Astrocyte (in vitro differentiated cells and primary cell): ENCODE measurements at regions not wholly inside any gene's neighbourhood (a gene's known extent, or its start where the extent isn't known, plus 50 kb on each side); places are given as distances from the start of the nearest gene placed in this dataset.

Experiments
- DNase-seq: peaks from one replicate; pipeline ENCODE4 v3.0.0-alpha.2; 2010; ENCODE audit warnings: low read depth
- FAIRE-seq: peaks from 2 replicates; lab custom pipeline; 2011; peaks lifted over from hg19 to GRCh38; lab: Jason Lieb, UNC
- H2AFZ ChIP-seq: 2 replicates; pipeline ENCODE4 v1.6.0; 2012; ENCODE audit warnings: low read depth, low read length, inconsistent platforms
- H3K27ac ChIP-seq: 2 replicates; pipeline ENCODE4 v1.5.1; 2011; ENCODE audit warnings: low read depth, low read length, inconsistent platforms
- H3K27me3 ChIP-seq: 2 replicates; pipeline ENCODE4 v1.6.0; 2011; ENCODE audit warnings: low read length, inconsistent platforms; ENCODE audit not compliant: insufficient read depth
- H3K36me3 ChIP-seq: 2 replicates; pipeline ENCODE4 v1.5.1; 2011; ENCODE audit warnings: low read length, inconsistent platforms; ENCODE audit not compliant: insufficient read depth
- H3K4me1 ChIP-seq: 2 replicates; pipeline ENCODE4 v1.5.1; 2011; ENCODE audit warnings: low read length, inconsistent platforms; ENCODE audit not compliant: insufficient read depth
- H3K4me2 ChIP-seq: 2 replicates; pipeline ENCODE4 v1.6.0; 2012; ENCODE audit warnings: low read length, inconsistent platforms
- H3K4me3 ChIP-seq: 2 replicates; pipeline ENCODE4 v1.5.1; 2011; ENCODE audit warnings: low read depth, mild to moderate bottlenecking, low read length, inconsistent platforms; ENCODE audit not compliant: insufficient read depth
- H3K79me2 ChIP-seq: 2 replicates; pipeline ENCODE4 v1.6.0; 2012; ENCODE audit warnings: mild to moderate bottlenecking, low read length, inconsistent platforms; ENCODE audit not compliant: insufficient read depth
- H3K9ac ChIP-seq: 2 replicates; pipeline ENCODE4 v1.6.0; 2012; ENCODE audit warnings: mild to moderate bottlenecking, low read length, inconsistent platforms
- H3K9me3 ChIP-seq: 2 replicates; pipeline ENCODE4 v1.5.1; 2012; ENCODE audit warnings: low read depth, mild to moderate bottlenecking, low read length, inconsistent platforms; ENCODE audit not compliant: insufficient read depth
- H4K20me1 ChIP-seq: 2 replicates; pipeline ENCODE4 v1.6.0; 2012; ENCODE audit warnings: low read length, inconsistent platforms; ENCODE audit not compliant: insufficient read depth
- H3K27ac Mint-ChIP-seq: one replicate; pipeline ENCODE4 v1.8.0; 2021; ENCODE audit warnings: mild to moderate bottlenecking, mixed read lengths; ENCODE audit not compliant: unreplicated experiment
- H3K27me3 Mint-ChIP-seq: one replicate; pipeline ENCODE4 v1.8.0; 2021; ENCODE audit warnings: low read depth, mixed read lengths; ENCODE audit not compliant: unreplicated experiment
- H3K36me3 Mint-ChIP-seq: one replicate; pipeline ENCODE4 v1.8.0; 2021; ENCODE audit warnings: low read depth, mixed read lengths; ENCODE audit not compliant: unreplicated experiment
- H3K4me1 Mint-ChIP-seq: one replicate; pipeline ENCODE4 v1.8.0; 2021; ENCODE audit warnings: low read depth, mixed read lengths; ENCODE audit not compliant: unreplicated experiment
- H3K4me3 Mint-ChIP-seq: one replicate; pipeline ENCODE4 v1.8.0; 2021; ENCODE audit warnings: mild to moderate bottlenecking, moderate library complexity, mixed read lengths; ENCODE audit not compliant: unreplicated experiment
- H3K9me3 Mint-ChIP-seq: one replicate; pipeline ENCODE4 v1.8.0; 2021; ENCODE audit warnings: mild to moderate bottlenecking, mixed read lengths; ENCODE audit not compliant: unreplicated experiment
- EZH2 ChIP-seq: IDR thresholded peaks from 2 replicates; pipeline ENCODE4 v1.6.1; 2012; ENCODE audit warnings: mild to moderate bottlenecking, low read length, inconsistent platforms; ENCODE audit not compliant: insufficient read depth
- TF ChIP-seq, protein P1 (sequence below): IDR thresholded peaks from 2 replicates; pipeline ENCODE4 v1.5.1; 2011; ENCODE audit warnings: low read depth, mild to moderate bottlenecking, inconsistent platforms, low read length, moderate library complexity; ENCODE audit not compliant: insufficient read depth

DNA sequence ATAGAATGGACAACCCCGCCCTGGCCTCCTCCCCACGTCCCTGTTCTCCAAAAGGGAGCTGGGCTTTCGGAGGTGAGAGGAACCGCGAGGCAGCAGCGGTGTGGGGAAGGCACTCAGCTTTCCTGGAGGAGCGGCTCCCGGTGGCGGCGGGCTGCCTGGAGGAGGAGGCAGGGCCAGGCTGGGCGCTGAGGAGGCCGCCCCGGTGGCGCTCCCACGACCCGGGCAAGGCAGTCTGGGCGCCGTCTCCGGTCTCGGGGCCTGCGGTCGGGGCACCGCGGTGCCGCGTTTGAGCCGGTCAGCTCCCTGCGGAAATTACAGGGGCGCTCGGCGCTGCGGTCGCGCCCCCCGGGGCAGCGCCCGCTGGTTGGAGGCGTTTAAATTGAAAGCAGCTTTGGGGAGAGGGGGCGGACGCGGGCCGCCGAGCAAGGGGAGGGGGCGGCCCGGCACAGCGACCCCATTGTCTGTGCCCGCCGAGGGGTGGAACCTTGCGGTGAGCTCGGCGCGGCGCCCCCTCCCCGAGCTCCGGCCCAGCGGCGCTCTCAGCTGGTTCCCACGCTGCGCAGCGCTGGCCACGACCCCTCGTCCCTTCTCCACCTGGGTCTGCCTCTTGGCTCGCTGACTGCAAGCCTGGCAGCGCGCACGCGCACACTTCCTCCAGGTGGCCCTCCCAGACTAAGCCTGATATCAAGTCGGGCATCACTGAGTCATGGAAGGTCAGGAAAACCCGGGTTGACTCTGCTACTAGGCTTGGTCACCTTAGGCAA is 58.7 kb upstream of the DLX4 start:
- H3K4me2 ChIP-seq: peak overlapping the region; percentile 72

DNA sequence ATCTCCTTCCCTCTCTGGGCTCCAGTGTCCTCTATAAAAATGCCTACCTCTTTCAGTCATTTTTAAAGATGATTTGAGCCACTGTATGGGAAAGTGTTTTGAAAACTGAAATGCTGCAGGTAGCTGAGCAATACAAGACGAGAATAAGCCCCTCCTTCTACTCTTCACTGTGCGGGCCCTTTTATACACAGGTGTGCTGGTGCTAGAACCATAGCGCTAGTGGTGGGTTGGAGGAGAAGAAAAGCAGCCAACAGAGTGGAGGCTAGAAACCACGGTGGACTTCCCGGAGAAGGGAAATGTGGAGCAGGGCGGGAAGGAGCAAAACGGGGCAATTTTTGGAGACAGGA is 58.2 kb upstream of the DLX4 start:
- Histone ChIP-seq H2AFZ (no peak overlapping the region), H3K4me2 (peak overlapping the region; percentile 72), H3K4me3 (no peak overlapping the region), H3K9me3 (no peaks in the 10 kb centered on the region), H3K79me2 (no peaks in the 10 kb centered on the region), H4K20me1 (no peaks in the 10 kb centered on the region), H3K9ac (no peak overlapping the region), H3K36me3 (no peaks in the 10 kb centered on the region), H3K4me1 (peaks cover 11% of the 10 kb centered on the region), H3K27me3 (peaks cover 58% of the 10 kb centered on the region), H3K27ac (no peak overlapping the region)
- Mint-ChIP-seq H3K27ac (no peak overlapping the region), H3K27me3 (peaks cover 80% of the 10 kb centered on the region), H3K4me1 (peaks cover 4% of the 10 kb centered on the region), H3K36me3 (no peaks in the 10 kb centered on the region), H3K9me3 (no peaks in the 10 kb centered on the region), H3K4me3 (peak overlapping the region; percentile 77)
- FAIRE-seq (no peak), DNase-seq (no peak)
- no peak for TF ChIP-seq EZH2
- TF ChIP-seq, protein P1, sequence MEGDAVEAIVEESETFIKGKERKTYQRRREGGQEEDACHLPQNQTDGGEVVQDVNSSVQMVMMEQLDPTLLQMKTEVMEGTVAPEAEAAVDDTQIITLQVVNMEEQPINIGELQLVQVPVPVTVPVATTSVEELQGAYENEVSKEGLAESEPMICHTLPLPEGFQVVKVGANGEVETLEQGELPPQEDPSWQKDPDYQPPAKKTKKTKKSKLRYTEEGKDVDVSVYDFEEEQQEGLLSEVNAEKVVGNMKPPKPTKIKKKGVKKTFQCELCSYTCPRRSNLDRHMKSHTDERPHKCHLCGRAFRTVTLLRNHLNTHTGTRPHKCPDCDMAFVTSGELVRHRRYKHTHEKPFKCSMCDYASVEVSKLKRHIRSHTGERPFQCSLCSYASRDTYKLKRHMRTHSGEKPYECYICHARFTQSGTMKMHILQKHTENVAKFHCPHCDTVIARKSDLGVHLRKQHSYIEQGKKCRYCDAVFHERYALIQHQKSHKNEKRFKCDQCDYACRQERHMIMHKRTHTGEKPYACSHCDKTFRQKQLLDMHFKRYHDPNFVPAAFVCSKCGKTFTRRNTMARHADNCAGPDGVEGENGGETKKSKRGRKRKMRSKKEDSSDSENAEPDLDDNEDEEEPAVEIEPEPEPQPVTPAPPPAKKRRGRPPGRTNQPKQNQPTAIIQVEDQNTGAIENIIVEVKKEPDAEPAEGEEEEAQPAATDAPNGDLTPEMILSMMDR: no peak

More for the DNA sequence above, 58.7 kb upstream of the DLX4 start:
- peak overlapping the region; percentile 77 for H3K4me3 Mint-ChIP-seq
- H3K27ac Mint-ChIP-seq: no peak overlapping the region
- Histone ChIP-seq H4K20me1 (no peaks in the 10 kb centered on the region), H3K27me3 (peaks cover 60% of the 10 kb centered on the region), H2AFZ (no peak overlapping the region), H3K9ac (no peak overlapping the region), H3K4me1 (peaks cover 11% of the 10 kb centered on the region), H3K9me3 (no peaks in the 10 kb centered on the region), H3K79me2 (no peaks in the 10 kb centered on the region), H3K4me3 (peak overlapping the region; percentile 28), H3K27ac (no peak overlapping the region), H3K36me3 (no peaks in the 10 kb centered on the region)
- no peaks in the 10 kb centered on the region for H3K9me3 Mint-ChIP-seq
- H3K4me1 Mint-ChIP-seq: peaks cover 4% of the 10 kb centered on the region
- DNase-seq: no peak
- no peaks in the 10 kb centered on the region for H3K36me3 Mint-ChIP-seq
- peaks cover 80% of the 10 kb centered on the region for H3K27me3 Mint-ChIP-seq
- TF ChIP-seq EZH2: peak; percentile 90
- TF ChIP-seq, protein P1: no peak
- no peak for FAIRE-seq

DNA sequence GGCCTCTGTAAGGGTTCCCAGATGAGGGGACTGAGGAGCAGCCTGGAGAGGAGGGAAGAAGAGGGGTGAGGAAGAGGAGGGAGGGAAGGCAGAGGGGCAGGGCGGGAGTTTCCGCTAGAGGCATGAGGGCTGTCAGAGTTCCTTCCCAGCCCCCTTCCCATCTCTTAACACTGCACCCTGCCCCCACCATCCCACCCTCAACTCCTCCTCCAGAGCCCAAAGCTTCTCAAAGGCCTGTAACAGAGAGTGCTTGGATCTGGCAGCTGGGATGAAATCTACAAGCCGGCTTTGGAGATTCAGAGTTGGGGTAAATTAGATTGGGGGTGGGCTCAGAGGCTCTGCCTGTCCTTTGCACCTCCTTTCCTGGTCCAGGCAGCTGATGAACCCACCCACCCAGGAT is 57.3 kb upstream of the DLX4 start:
- no peak for DNase-seq
- Mint-ChIP-seq H3K9me3 (no peaks in the 10 kb centered on the region), H3K27me3 (peaks cover 83% of the 10 kb centered on the region), H3K4me1 (peaks cover 4% of the 10 kb centered on the region), H3K27ac (no peak overlapping the region), H3K4me3 (no peak overlapping the region), H3K36me3 (no peaks in the 10 kb centered on the region)
- Histone ChIP-seq H3K79me2 (no peaks in the 10 kb centered on the region), H3K9me3 (no peaks in the 10 kb centered on the region), H2AFZ (no peak overlapping the region), H3K4me3 (no peak overlapping the region), H3K9ac (no peak overlapping the region), H3K4me2 (no peak overlapping the region), H3K27ac (no peak overlapping the region), H3K36me3 (no peaks in the 10 kb centered on the region), H3K27me3 (peaks cover 62% of the 10 kb centered on the region), H3K4me1 (peaks cover 11% of the 10 kb centered on the region), H4K20me1 (no peaks in the 10 kb centered on the region)
- no peak for FAIRE-seq
- TF ChIP-seq EZH2: no peak
- TF ChIP-seq, protein P1: no peak
